Fibroblast of skin of right biceps (primary cell): ENCODE measurements at regions not wholly inside any gene's neighbourhood (a gene's known extent, or its start where the extent isn't known, plus 50 kb on each side); places are given as distances from the start of the nearest gene placed in this dataset.
"Not testable (repeated sequence)": the region's sequence is repeated elsewhere in the genome, so short reads cannot be mapped to it uniquely, and the experiment has no call there.

Experiments used
- DNase-seq: peaks from one replicate; pipeline ENCODE4 v3.0.0-alpha.2; 2013

GRCh38 chr21:14825514-14825974, 239.3 kb downstream of the NRIP1 start:
- DNase-seq: no peak

- DNase-seq: no peak
These were observed 240.7 kb downstream of the NRIP1 start for GRCh38 chr21:14824126-14824525.

- DNase-seq: no peak
These were observed 247.5 kb downstream of the NRIP1 start for GRCh38 chr21:14817311-14817710.

- DNase-seq: peak; percentile 42
These were observed 249.8 kb downstream of the NRIP1 start for GRCh38 chr21:14814991-14815390.

- DNase-seq: no peak
These were observed 250.5 kb downstream of the NRIP1 start for GRCh38 chr21:14814282-14814681.

- not testable (repeated sequence) for DNase-seq
These were observed 258.1 kb upstream of the SAMSN1 start for GRCh38 chr21:14804170-14804569.

- no peak for DNase-seq
These were observed 251.4 kb upstream of the SAMSN1 start for GRCh38 chr21:14797543-14797942.

GRCh38 chr21:14787312-14787711, 241.2 kb upstream of the SAMSN1 start:
- DNase-seq: no peak

GRCh38 chr21:14785679-14786078, 239.6 kb upstream of the SAMSN1 start:
- DNase-seq: no peak

- DNase-seq: no peak
These were observed 227.7 kb upstream of the SAMSN1 start for GRCh38 chr21:14773777-14774345.

GRCh38 chr21:14771593-14771992, 225.5 kb upstream of the SAMSN1 start:
- no peak for DNase-seq

GRCh38 chr21:14768042-14768441, 221.9 kb upstream of the SAMSN1 start:
- DNase-seq: peak; percentile 12

- DNase-seq: no peak
These were observed 221.2 kb upstream of the SAMSN1 start for GRCh38 chr21:14767192-14767852.

GRCh38 chr21:14766241-14766640, 220.1 kb upstream of the SAMSN1 start:
- DNase-seq: no peak

GRCh38 chr21:14763695-14764064, 217.6 kb upstream of the SAMSN1 start:
- DNase-seq: no peak

- no peak for DNase-seq
These were observed 216.9 kb upstream of the SAMSN1 start for GRCh38 chr21:14762734-14763694.

GRCh38 chr21:14762327-14762726, 216.2 kb upstream of the SAMSN1 start:
- no peak for DNase-seq

- DNase-seq: no peak
These were observed 213.2 kb upstream of the SAMSN1 start for GRCh38 chr21:14759285-14759684.

- DNase-seq: no peak
These were observed 212.7 kb upstream of the SAMSN1 start for GRCh38 chr21:14758849-14759248.

- no peak for DNase-seq
These were observed 211.6 kb upstream of the SAMSN1 start for GRCh38 chr21:14757533-14758327.

- no peak for DNase-seq
These were observed 209.0 kb upstream of the SAMSN1 start for GRCh38 chr21:14755086-14755485.

- DNase-seq: no peak
These were observed 208.6 kb upstream of the SAMSN1 start for GRCh38 chr21:14754682-14755081.

GRCh38 chr21:14754259-14754604, 208.1 kb upstream of the SAMSN1 start:
- DNase-seq: no peak
